Fibroblast of lung (primary cell): ENCODE measurements at regions not wholly inside any gene's neighbourhood (a gene's known extent, or its start where the extent isn't known, plus 50 kb on each side); places are given as distances from the start of the nearest gene placed in this dataset.

ENCODE experiments used
- DNase-seq, 2 donors: peaks; one replicate each; pipeline versions ENCODE4 v3.0.0 to v3.0.0-alpha.2; 2010; ENCODE audit warnings: low read depth in 2 of 2
- H2AFZ ChIP-seq: 2 replicates; pipeline ENCODE4 v1.5.1; 2012; ENCODE audit warnings: low read length, control low read depth, inconsistent platforms
- H3K27ac ChIP-seq: 2 replicates; pipeline ENCODE4 v1.5.1; 2011; ENCODE audit warnings: low read length, control low read depth; ENCODE audit not compliant: insufficient read depth
- H3K27me3 ChIP-seq: 2 replicates; pipeline ENCODE4 v1.5.1; 2011; ENCODE audit warnings: mild to moderate bottlenecking, low read length; ENCODE audit not compliant: control insufficient read depth, insufficient read depth
- H3K36me3 ChIP-seq: 2 replicates; pipeline ENCODE4 v1.5.1; 2011; ENCODE audit warnings: low read length; ENCODE audit not compliant: control insufficient read depth, insufficient read depth
- H3K4me1 ChIP-seq: 2 replicates; pipeline ENCODE4 v1.5.1; 2011; ENCODE audit warnings: low read length; ENCODE audit not compliant: control insufficient read depth, insufficient read depth; ENCODE audit errors: extremely low read depth
- H3K4me2 ChIP-seq: 2 replicates; pipeline ENCODE4 v1.5.1; 2011; ENCODE audit warnings: low read length, control low read depth; ENCODE audit not compliant: insufficient read depth; ENCODE audit errors: extremely low read depth
- H3K4me3 ChIP-seq, 4 experiments: fragments of 200-600 bp in 1 of 4; sonication (generic) in 1 of 4; replicated peaks in 1 of 4; 2 replicates each; pipeline ENCODE4 v1.5.1; 2011 to 2016; ENCODE audit warnings: low read length in 4 of 4, low read depth in 3 of 4, mild to moderate bottlenecking in 3 of 4, control low read depth in 2 of 4, inconsistent platforms in 1 of 4, mixed read lengths in 1 of 4; ENCODE audit not compliant: insufficient read depth in 1 of 4; ENCODE audit errors: control extremely low read depth in 1 of 4
- H3K79me2 ChIP-seq: 2 replicates; pipeline ENCODE4 v1.5.1; 2012; ENCODE audit warnings: mild to moderate bottlenecking, low read length, inconsistent platforms; ENCODE audit not compliant: control insufficient read depth, insufficient read depth
- H3K9ac ChIP-seq: 2 replicates; pipeline ENCODE4 v1.5.1; 2011; ENCODE audit warnings: mild to moderate bottlenecking, low read length, control low read depth; ENCODE audit not compliant: insufficient read depth
- H3K9me3 ChIP-seq: 2 replicates; pipeline ENCODE4 v1.5.1; 2012; ENCODE audit warnings: low read depth, low read length; ENCODE audit not compliant: control insufficient read depth, insufficient read depth
- H4K20me1 ChIP-seq: 2 replicates; pipeline ENCODE4 v1.5.1; 2011; ENCODE audit warnings: low read length; ENCODE audit not compliant: control insufficient read depth, insufficient read depth; ENCODE audit errors: extremely low read depth
- EZH2 ChIP-seq: IDR thresholded peaks from 2 replicates; pipeline ENCODE4 v1.5.1; 2012; ENCODE audit warnings: low read length, control low read depth, mild to moderate bottlenecking; ENCODE audit errors: missing control alignments
- TF ChIP-seq, protein P1 (sequence below), 2 donors: IDR thresholded peaks in 1 of 2; conservative IDR thresholded peaks in 1 of 2; 1 replicate in 1 of 2; 2 replicates in 1 of 2; pipeline ENCODE4 v1.5.1; 2011 to 2012; ENCODE audit warnings: low read length in 2 of 2, control low read depth in 1 of 2, inconsistent platforms in 1 of 2, low read depth in 1 of 2, mild to moderate bottlenecking in 1 of 2

DNA sequence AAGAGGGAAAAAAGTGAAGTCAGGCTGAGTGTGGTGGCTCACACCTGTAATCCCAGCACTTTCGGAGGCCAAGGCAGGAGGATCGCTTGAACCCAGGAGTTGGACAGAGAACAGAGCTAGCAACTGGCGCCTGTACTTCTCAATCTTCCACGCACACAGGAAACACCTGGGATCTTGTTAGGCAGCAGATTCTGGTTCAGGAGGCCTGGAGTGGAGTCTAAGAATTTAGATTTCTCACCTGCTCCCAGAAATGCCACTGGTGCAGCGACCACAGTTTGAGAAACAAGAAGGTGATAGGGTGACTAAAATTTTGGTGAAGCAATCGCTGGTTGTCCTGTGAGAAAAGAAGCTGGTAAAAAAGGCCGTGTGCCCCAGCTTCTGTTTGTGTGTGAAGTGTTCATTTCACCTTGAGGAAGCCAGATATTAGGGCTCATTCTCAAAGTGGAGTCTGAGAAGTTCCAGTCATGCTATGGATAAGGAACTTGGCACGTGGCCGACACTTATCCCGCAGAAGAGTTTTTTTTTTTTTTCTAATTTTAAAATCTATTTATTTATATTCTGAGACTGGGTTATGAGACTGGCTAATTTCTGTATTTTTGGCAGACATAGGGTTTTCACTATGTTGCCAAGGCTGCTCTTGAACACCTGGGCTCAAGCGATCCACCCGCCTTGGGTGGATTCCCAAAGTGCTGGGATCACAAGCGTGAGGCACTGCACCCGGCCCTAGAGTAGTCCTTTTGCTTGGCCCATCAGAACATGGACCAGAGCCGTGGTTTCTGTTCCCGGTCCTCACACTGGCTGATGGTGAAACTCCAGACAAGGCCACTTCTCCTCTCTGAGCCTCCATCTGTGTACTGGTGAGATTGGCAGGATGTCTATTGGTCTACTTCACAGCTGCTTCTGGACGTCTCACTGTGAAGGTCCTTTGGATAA is 324.6 kb upstream of the PROK2 start:
- no peak for TF ChIP-seq EZH2
- TF ChIP-seq, protein P1, sequence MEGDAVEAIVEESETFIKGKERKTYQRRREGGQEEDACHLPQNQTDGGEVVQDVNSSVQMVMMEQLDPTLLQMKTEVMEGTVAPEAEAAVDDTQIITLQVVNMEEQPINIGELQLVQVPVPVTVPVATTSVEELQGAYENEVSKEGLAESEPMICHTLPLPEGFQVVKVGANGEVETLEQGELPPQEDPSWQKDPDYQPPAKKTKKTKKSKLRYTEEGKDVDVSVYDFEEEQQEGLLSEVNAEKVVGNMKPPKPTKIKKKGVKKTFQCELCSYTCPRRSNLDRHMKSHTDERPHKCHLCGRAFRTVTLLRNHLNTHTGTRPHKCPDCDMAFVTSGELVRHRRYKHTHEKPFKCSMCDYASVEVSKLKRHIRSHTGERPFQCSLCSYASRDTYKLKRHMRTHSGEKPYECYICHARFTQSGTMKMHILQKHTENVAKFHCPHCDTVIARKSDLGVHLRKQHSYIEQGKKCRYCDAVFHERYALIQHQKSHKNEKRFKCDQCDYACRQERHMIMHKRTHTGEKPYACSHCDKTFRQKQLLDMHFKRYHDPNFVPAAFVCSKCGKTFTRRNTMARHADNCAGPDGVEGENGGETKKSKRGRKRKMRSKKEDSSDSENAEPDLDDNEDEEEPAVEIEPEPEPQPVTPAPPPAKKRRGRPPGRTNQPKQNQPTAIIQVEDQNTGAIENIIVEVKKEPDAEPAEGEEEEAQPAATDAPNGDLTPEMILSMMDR (conservative IDR thresholded peaks at IDR 0.05 in 1 of 2, IDR thresholded peaks at IDR 0.05 in 1 of 2; ENCODE audit: low read depth in 1 of 2, low read length in 2 of 2), result no peak
- Histone ChIP-seq H3K4me3 (no peak overlapping the region), H3K9ac (no peak overlapping the region), H3K9me3 (no peaks in the 10 kb centered on the region), H3K27me3 (peaks cover 9% of the 10 kb centered on the region), H3K4me2 (no peak overlapping the region), H3K79me2 (no peaks in the 10 kb centered on the region), H3K4me1 (no peaks in the 10 kb centered on the region), H3K36me3 (no peaks in the 10 kb centered on the region), H2AFZ (no peak overlapping the region), H4K20me1 (no peaks in the 10 kb centered on the region), H3K27ac (no peak overlapping the region)
- no peak for DNase-seq

DNA sequence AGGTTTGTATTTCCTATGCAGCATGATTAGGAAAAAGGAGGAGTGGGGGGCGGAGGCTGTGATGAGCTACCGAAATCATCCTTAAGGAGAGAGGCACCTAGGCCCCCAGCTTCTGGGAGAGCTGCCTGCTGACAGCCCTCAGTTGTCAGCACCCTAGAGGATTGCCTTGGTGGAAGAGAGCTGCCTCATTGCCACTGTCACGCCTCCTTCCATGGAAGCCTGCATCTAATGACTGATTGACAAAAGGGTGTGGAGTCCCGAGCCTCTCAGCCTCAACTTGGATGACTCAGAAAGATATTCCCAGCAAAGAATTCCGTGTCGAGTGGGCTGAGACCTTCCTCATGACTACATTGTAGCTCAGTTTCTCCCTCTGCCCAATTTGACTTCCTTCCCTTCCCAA is 320.4 kb upstream of the PROK2 start:
- H2AFZ ChIP-seq, result no peak overlapping the region
- no peak overlapping the region for H3K4me2 ChIP-seq
- no peak for DNase-seq
- H3K9ac ChIP-seq, result no peak overlapping the region
- H3K4me3 ChIP-seq, result no peak overlapping the region
- no peaks in the 10 kb centered on the region for H3K9me3 ChIP-seq
- H3K27me3 ChIP-seq, result peaks cover 7% of the 10 kb centered on the region
- no peaks in the 10 kb centered on the region for H4K20me1 ChIP-seq
- no peak overlapping the region for H3K27ac ChIP-seq
- no peaks in the 10 kb centered on the region for H3K79me2 ChIP-seq
- H3K4me1 ChIP-seq, result no peaks in the 10 kb centered on the region
- H3K36me3 ChIP-seq, result no peaks in the 10 kb centered on the region
- TF ChIP-seq, protein P1 (conservative IDR thresholded peaks at IDR 0.05 in 1 of 2, IDR thresholded peaks at IDR 0.05 in 1 of 2; ENCODE audit: low read depth in 1 of 2, low read length in 2 of 2), result no peak
- no peak for TF ChIP-seq EZH2

DNA sequence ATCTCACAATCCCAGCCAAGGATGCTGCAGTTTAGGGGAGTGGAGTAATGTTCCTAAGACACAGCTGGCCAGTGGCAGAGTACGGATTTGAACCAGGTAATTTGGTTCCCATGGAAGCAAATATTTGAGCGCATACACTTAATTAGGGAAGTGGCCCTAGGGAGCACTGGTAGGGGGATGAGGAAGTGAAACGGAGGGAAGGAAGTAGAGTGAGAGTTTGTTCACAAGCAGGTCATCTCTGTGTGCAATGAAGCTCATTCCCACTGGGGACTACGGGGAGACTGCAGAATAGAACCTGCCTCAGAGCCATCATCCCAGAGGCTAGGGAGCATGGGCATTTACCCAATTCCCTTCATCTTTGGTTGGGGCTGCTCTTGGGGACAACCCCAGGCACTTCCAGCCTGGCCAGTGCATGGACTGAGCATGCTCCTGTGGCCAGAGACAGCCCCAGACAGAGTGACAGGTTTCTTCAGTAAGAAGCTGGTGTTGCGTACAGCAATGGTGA is 317.2 kb upstream of the PROK2 start:
- Histone ChIP-seq H3K27ac (no peak overlapping the region), H3K36me3 (no peaks in the 10 kb centered on the region), H4K20me1 (no peaks in the 10 kb centered on the region), H3K79me2 (no peaks in the 10 kb centered on the region), H2AFZ (no peak overlapping the region), H3K4me1 (no peaks in the 10 kb centered on the region), H3K9ac (no peak overlapping the region), H3K9me3 (no peaks in the 10 kb centered on the region), H3K27me3 (peaks cover 11% of the 10 kb centered on the region), H3K4me2 (no peak overlapping the region), H3K4me3 (no peak overlapping the region)
- TF ChIP-seq EZH2, result no peak
- DNase-seq, result no peak
